Suppressor macrophage treated with lipopolysaccharide for 4 hours (primary cell): ENCODE measurements at regions not wholly inside any gene's neighbourhood (a gene's known extent, or its start where the extent isn't known, plus 50 kb on each side); places are given as distances from the start of the nearest gene placed in this dataset.
A peak's percentile ranks its signal among the peaks of the same experiment; 100 is the strongest.

ENCODE experiments used
- DNase-seq: peaks from one replicate; pipeline ENCODE4 v3.0.0-alpha.2; 2020

DNA sequence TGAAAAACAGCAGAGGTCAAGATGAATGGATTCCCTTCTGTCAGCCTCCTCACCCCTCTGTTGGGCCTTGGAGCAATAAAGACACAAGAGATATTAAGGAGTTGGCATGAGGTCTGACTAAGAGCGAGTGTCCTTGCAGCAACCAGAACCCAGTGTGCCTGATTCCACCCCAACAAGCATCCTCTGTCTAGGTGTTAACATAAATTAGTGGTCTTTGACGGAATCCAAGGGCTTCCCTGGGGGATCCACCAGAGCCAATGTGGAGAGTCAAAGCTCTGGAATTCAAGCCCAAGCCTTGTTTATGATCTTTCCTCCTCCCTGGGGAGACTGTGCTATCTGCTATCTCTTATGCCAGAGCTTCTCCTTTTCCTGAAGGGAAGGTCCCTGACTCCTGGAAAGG is 128.1 kb upstream of the SMIM23 start:
- DNase-seq, result no peak

DNA sequence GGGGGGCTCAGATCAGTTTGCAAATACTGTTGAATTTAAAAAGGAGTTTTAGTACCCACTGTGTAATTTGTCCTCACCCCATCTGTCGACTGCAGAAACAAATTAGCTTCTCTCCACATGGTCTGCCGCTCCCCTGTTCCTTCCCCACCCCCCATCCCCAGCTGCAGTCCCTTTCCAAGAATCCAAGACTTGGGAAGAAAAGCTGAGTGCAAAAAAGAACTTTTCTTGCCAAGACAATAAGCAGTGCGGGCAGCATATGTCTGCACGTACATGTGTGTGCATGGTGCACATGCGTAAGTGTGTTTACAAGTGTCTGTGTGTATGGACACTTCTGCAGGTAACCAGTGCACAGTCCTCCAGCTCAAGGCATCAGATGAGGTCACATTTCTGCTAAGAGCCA is 125.7 kb upstream of the SMIM23 start:
- DNase-seq, result no peak

DNA sequence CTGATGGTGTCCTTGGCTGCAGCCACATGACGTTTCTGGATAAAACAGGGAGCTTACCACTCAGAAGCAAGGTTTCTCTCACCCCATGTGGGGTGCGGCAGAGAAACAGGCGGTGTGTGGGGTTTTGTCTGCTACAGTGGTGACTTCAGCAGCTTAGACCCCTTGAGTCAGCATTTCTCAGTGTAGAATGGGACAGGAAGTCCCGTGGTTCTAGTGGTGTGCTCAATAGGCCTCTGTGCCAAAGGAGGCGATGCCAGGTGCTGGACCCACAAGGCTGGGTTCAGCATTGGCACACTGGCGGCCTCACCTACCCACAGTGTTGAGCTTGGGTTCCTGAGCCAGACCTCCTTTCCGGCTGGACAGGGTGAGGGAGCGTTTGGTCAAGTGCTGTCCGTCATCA is 125.2 kb upstream of the SMIM23 start:
- DNase-seq, result peak; percentile 25

DNA sequence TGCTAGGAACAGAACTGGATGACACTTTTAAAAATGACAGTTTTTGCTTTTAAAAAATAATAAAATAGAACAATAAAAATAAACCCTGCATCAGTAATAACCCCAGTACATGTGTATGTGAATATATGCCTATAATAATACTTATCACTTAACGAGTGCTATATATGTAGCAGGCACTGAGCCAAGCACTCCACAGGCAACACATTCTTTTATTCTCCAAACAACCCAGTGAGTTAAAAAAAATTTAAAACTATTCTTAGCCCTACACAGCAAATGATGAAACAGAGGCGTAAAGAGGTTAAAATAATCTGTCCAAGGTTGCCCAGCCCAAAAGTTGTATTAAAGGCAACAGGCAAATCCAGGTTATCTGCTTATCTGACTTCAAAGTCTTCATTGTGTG is 124.5 kb upstream of the SMIM23 start:
- no peak for DNase-seq

DNA sequence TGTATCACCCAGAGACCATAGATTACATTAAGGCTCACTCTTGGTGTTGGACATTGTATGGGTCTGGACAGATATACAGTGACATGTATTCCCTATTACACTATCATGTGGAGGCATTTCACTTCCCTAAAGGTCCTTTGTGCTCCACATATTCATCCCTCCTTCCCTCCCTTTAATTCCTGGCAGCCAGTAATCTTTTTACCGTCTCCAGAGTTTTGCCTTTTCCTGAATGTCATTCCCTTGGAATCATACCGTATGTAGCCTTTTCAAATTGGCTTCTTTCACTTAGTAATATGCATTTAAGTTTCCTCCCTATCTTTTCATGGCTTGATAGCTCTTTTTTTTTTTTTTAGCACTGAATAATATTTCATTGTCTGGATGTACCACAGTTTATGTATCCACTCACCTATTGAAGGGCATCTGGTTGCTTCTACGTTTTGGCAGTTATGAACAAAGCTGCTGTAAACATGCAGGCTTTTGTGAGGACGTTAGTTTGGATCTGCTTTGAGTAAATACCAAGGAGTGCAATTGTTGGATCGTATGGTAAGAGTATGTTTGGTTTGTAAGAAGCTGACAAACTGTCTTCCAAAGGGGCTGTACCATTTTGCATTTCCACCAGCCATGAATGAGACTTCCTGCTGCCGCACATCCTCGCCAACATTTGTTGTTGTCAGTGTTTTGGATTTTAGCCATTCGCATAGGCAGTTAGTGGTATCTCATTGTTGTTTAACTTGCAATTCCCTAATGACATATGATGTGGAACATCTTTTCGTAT is 122.1 kb upstream of the SMIM23 start:
- DNase-seq, result no peak

DNA sequence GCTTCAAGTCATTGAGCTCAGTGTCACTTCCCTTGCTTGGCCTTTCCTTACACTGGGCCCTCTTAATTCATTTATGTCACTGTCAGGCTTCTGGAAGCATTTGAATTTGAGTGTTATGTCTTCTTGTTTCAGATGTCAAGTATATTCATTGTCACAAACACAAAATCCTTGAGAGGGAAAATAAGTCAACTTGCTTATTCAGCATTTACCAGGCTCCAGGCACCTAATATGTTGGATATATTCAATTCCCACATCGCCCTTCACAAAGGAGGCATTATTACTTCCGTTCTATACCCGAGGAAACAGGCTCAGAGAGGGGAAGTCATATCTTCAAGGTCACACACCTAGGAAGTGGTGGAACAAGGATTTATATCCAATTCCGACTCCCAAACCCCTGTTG is 121.1 kb upstream of the SMIM23 start:
- no peak for DNase-seq

DNA sequence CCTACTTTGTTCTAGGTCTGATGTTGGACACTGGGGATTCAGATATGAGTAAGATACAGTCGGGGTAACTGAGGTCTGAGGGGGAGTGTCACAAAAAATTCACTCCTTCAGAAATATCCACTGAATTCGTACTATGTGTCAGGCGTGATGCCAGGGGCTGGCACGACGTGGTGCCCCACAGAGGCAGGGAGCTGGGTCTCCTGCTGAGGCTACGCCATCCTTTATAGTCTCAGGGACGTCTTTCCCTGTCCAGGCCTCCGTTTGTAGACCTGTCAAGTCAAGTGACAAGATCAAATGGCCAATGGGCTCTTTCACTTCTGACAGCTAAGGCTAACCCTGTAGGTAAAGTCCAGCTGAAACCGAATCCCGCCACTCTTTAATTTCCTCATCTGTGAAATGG is 118.8 kb upstream of the SMIM23 start:
- no peak for DNase-seq

DNA sequence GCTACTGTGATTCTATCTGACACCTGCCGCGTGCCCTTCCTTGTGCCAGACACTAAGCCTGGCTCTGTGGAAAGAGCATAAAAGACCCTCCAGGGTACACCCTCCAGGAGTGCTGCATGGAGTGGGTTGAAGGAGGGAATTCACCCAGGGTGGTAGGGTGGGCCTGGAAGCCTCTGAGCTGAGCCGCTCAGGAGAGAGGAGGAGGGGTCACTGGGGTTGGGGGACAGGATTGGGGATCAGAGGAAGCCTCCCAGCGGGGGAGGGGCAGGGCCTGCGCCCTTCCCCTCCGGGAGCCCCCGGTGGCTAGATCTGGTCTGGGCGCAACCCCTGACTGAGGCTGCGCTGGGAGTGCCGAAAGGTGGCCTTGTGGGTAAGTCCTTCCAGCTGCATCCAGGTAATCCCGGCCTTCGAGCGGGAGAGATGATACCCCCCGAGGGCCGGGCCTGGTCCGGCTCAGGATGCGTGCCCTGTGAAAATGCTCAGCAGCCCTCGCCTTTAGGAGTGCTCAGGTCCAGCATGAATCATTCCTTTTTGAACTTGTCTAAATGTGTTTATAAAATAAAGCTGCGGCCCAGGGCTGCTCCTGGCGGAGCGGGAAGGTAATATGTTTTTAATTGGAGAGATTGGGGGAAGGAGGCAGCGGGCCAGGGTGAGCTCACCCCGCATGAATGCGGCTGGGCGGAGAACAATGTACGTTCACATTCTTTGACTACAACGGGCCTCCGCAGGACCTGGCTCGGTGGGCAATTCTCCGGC is 118.1 kb upstream of the SMIM23 start:
- no peak for DNase-seq

DNA sequence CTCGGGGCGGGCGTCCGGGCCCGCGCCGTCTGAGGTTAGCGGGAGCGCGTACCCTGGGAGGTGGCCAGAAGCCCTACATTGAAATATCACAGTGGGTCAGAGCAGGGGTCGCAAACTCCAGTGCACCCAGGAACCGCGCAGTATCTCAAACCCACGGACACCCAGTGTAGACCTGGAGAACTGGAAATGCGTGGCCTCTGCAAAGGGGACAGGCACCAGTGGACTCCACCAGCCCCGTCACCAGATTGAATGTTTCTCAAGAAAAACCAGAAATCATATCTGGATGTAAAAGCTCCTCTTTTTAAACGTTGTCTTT is 117.6 kb upstream of the SMIM23 start:
- no peak for DNase-seq

DNA sequence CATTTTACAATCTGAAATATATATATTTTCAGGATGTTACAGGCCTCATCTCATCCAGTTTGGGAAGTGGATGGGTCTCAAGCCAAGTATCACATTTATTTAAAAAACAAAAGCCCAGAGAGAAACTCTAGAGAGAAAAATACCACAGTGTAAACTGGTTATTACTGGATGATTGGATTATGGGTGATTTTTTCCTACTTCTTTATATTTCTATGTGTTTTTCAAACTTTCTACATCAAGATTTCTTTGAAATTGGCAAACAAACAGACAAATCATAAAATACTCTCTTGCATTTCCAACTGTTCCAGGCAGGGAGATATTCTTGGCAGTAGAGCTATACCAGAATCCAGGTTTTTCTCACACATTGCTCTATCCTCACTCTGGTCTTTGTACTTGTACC is 116.0 kb upstream of the SMIM23 start:
- no peak for DNase-seq

DNA sequence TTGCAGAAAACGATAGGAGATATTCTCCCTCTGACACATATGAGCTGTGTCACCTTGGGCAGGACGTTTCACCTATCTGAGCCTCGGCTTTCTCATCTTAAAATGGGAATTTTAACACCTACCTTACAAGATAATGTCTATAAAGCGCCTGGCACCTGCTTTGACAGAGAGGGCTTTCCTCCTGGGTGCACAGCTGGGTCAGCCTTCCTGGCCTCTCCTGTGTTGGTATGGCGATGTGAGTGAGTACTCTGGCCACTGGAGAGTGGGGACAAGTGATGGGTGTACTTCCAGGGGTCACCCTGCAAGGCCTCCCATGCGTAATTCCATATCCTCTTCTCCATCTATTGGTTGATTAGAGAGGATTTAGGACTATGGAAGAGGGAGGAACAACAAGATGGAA is 113.1 kb upstream of the SMIM23 start:
- DNase-seq, result no peak

DNA sequence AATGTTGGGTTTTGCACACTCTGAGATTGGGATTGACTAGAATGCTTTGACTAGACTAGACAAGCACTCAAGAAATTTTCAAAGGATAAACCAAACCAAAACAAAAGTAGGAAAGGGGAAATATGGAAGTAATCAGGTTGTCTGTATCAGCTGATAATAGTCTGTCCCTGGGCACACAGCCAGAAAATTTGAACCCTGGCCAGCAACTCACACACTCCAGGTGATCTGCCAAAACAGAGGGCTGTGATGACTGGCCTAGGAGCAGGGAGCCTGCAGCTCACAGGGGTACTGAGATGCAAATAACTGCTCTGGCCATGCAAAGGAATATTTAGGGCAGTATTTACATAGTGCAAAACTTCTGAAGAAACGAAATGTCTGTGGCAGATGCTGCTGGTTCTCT is 112.3 kb upstream of the SMIM23 start:
- no peak for DNase-seq

DNA sequence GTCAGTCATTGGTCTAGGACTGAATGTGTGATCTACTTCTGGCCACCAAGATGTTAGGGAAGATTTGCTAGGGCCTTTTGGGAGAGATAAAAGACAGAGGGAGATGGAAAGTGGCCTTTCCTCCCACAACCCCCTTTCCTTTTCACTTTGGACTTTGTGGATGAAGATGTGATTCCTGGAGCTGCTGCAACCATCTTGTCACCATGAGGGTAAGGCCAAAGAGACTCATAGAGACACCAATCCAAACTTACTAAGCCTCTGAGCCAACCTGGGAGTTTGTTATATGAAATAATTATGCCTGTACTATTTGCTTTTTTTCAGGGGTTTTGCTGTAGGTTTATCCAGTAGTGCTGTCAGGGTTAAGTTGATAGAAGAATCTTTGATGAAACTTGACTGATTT is 111.8 kb upstream of the SMIM23 start:
- no peak for DNase-seq

DNA sequence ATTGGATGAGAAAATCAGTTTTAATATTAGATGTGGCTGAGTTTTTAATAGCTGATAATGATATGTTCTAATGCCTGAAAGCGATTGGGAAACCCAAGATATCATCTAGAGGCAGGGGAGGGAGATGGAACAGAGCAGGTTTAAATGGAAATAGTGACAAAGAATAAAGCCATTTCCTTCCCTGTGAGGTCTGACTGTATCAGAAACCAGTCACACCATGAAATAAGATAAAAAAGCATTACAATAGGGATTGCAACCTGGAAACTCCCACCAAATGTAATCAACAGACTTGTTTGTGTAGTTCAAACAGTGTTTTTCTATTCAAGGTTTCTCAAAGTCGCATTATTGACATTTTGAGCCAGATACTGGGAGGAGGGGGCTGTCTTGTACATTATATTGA is 110.1 kb upstream of the SMIM23 start:
- no peak for DNase-seq

DNA sequence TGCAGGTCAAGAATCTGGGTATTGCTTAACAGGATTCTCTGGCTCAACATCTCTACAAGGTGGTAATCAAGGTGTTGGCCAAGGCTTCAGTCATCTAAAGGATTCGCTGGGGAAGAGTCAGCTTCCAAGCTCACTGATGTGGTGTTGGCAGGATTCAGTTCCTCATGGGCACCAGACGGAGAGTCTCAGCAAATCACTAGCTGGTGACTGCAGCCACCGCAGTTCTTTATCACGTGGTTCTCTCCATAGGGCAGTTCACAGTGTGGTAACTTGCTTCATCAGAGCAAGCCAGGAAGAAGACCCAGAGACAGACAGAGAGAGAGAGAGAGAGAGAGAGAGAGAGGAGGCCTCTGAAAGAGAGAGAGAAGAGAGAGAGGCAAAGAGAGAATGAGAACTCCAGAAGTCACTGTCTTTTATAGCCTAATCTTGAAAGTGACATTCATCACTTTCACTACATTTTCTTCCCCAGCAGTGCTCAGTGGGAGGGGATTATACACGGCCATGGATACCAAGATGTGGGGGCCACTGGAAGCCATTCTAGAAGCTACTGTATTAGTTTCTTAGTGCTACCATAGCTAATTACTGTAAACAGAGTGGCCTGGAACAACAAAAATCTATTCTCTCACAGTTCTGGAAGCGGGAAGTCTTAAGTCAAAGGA is 109.2 kb upstream of the SMIM23 start:
- peak; percentile 91 for DNase-seq

DNA sequence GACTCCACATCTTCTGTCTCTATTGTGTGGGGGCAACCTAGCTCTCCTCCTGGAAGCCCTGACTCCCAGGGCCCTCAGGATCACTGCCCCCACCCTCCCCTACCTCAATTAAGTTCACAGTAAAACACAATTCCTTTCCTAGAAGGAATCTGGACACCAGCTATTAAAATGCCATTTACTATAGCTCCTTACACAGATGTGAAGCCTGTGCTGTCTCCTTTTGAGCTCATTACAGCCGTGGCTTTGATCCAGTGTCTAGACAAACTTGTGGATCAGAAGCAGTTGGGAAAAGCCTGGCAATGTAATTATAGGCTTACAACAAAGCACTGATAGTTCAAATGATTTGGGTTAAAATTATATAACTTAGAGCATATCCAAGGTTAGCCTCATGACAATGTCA is 107.0 kb upstream of the SMIM23 start:
- DNase-seq, result no peak

DNA sequence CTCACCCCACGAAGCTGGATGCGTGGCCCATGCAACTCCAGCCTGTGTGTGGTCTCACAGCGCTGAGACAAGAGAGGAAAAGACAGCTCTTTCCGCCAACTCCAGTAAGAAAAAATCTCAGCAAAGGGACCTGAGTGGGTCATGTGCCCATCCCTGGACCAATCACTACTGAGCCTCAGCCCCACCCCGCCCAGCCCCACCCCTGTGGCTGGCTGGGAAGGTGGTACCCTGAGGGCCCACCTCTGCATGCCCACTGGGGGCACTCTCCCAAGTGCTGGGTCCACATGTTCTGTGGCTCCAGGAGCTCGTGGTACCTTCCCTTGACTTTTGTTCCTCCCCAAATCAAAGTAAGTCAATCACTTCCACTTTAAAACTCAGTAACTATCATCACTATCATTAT is 105.1 kb upstream of the SMIM23 start:
- no peak for DNase-seq

DNA sequence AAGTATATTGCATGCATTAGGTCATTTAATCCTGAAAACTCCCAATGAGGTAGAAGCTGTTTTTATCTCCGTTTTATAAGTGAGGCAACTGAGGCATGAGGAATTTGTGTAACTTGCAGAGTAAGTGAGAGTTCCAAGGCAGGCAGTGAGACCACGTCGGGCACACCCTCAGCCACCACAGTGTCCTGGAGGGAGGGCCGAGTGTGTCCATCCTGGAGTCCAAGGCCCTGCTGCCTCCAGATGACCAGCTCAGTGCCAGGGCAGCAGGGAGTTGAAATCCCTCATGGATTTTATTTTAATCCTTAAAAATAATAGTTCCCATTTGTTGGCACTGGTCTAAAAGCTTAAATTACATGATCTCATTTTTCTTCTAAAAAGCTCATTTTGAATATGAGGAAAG is 104.6 kb upstream of the SMIM23 start:
- no peak for DNase-seq

DNA sequence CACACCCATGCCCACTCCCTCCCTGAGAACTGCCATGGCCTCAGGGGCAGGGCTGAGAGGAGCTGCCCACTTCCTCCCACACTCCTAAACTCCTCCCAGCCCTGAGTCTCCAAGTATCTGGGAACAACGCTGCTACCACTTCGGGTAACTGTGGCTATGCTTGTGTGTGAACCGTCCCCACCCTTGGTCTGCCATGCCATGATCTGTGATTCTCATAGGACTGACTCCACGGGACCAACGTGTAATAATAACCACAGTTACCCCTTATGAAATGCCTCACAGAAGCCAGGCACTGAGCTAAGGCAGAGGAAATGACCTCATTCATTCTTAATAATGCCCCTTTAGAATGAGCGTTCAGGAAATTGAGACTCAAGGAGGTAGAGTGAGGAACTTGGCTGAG is 103.9 kb upstream of the SMIM23 start:
- peak; percentile 87 for DNase-seq

DNA sequence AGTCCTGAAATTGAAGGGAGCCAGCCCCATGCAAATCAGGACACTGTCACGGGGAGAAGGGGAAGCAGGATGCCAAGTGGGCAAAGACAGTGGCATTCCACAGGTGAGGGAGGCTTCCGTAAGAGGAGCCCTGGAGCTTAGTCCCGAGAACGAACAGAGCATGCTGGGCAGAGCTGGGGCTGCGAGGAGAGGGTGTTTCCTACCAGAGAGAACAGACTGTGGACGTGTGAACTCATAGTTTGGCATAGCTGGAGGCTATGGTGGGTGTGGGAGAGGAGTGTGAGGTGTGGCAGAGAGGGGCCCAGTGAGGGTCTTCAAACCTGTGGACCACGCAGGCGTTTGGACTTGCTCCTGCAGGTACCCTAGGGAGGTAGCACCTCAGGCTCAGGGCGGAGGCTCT is 102.8 kb upstream of the SMIM23 start:
- DNase-seq, result no peak

DNA sequence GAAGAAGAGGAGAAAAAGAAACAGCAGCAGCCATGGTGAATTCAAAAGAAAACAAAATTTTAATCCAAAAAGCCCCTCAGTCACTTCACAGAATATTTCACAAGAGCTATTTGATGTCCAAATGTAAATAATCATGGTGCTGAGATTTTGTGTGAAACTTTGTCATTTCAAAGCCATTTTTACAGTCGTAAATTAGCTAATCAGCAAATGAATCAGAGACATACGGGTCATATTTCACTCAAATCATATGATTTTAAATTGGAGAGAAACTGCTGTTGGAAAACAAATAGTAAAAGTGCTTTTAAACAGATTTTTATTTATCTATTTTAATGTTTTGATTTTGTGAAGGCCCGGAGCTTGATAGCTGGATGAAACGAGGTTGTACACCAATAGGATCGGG is 101.4 kb upstream of the SMIM23 start:
- no peak for DNase-seq

DNA sequence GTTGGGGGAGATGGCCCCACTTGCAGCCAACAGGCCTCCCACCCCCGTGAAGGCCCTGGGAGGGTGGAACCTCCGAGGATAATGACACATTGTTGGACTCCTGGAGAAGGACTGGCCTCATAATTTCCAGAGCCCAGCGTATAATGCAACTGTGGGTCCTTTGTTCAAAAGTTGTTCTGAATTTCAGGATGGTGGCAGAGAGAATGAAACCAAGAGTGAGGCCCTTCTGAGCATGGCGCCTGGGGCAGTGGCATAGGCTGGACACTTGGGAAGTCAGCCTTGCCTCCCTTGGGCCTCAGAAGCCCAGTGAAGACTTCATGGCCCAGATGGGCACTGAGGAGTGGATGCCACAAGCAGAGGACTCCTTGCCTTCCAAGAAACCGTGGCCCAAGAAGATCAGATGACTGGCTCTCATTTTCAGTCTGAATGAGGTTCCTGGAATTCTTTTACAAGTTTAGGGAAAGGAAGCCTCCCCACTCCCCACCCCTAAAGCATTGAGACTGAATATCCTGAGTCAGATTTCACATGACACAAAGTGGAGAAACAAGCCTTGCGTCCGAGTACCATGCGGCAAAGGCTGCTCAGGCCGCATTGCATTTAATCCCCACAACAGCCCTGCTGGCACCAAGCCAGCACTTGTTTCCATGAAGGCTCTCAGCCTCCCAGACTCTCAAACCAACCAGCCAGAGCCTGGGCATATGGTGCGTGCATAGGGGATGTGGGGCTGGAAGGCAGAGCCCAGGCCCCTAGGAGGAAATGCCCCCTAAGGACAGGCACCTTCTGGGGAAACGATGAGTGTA is 96.7 kb upstream of the SMIM23 start:
- DNase-seq, result peak; percentile 7

DNA sequence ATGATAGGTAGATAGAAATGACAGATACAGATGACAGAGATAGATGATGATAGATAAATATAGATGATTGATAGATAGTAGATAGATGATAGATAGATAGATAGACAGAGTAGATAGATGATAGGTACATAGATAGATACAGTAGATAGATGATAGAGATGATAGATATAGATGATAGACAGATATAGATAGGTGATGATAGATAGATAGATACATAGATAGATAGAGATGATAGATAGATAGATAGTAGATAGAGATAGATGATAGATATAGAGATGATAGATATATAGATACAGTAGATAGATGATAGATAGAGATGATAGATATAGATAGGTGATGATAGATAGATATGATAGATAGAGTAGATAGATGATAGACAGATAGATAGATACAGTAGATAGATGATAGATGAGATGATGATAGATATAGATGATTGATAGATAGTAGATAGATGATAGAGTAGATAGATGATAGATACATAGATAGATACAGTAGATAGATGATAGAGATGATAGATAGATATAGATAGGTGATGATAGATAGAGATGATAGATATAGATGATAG is 95.7 kb upstream of the SMIM23 start:
- DNase-seq, result no peak
